ENCODE measurements at regions not wholly inside any gene's neighbourhood (a gene's known extent, or its start where the extent isn't known, plus 50 kb on each side); places are given as distances from the start of the nearest gene placed in this dataset.

GRCh38 chr14:100399052-100399849, 76.1 kb downstream of the SLC25A47 start:
- DNase-seq: no peak

DNA sequence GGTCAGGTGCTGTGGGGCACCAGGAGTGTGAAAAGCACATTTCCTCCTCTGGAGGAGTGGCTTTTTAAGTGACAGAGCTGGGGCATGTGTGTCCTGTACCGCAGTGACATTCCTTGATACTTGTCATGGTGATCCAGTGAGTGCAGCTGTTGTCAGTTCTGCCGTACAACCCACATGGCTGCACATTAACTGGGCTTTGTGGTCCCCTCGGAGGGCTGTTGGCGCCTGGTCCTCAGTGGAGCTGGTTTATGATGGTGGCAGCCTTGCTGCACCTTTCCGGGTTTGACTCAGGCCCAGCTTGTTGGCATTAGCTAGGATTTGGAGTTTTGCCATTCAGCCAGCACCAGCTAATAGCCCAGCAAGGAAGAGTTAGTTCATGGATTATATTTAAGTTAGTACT, 77.0 kb downstream of the SLC25A47 start:
- DNase-seq: no peak

- no peak for DNase-seq
Observed at GRCh38 chr14:100401031-100401692, 78.0 kb downstream of the SLC25A47 start.

DNA sequence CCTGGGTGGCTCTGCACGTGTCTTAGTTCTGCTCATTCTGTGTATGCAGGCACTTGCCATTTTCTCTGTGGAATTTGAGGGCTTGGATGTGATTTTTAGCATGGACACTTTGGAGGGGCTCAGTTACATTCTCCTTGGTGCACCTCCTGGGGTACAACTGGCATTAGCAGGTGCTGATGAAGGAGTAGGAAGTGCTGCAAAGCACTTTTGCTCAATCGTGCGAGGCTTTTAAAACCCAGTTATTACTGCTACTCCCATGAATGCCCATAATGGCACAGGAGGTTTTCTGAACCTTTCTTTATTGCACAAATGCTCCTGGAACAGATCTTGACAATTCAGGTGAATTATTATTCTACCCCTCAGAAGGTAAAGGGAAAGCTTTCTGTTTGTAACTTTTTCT, 78.7 kb downstream of the SLC25A47 start:
- no peak for DNase-seq

- peak; percentile 57 to 88 for DNase-seq
Observed at GRCh38 chr14:100402631-100403030, 79.5 kb downstream of the SLC25A47 start.

GRCh38 chr14:100403105-100403504, 80.0 kb downstream of the SLC25A47 start:
- DNase-seq: no peak

DNA sequence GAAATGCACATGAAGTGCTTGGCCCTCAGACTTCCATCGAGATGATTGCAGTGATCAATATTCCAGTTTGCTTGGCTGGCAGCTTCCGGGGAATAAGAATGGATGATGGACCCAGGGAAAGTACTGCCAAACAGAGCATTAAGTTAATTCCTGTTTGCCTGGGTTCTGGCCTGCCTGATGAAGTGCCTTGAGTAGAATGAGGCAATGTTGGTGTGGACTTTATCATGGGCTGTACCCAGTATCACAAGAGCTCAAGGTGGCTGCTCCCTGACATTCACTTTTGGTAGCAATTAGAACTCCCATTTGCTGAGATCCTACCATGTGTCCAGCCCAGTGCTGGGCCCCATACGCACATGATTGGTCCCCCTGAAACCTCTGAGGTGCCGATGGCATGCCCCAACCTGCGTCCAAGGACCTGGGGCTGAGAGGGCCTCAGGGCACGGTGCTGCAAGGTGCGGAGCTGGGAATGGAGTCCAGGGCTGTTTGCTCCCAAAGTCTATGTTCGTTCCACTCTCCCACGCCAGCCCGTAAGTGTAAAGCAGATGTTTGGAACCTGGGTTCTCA, 80.7 kb downstream of the SLC25A47 start:
- no peak for DNase-seq

GRCh38 chr14:100404419-100404818, 81.3 kb downstream of the SLC25A47 start:
- DNase-seq: no peak

GRCh38 chr14:100405760-100406455, 82.8 kb downstream of the SLC25A47 start:
- no peak for DNase-seq

DNA sequence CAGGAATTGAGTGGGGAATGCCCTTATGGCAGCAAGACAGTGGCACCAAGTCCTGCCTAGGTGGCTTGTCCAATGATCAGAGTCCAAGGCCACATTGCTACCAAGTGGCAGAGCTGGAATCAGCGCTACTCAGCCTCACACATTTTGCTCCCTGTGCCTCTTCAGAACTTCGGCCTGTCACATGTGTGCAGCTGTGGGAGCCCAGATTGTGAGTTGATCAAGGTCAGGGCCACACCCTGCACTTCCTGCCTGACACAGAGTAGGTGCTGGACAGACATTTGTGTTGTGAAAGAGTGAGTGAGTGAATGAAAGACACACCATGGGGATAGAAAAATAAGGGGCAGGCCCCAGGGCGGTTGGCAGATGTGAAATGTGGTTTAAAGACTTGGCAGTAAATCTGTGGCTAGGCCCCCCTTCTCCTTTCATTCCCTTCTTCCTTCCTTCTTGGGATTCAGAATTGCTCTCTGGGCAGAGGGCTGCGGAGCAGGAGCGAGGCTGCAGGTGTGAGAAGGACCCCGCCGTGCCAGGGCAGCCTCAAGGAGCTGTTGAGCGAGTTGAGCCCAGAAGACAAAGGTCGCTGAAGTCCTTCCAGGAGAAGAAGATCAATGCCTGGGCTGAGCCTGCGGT, 83.5 kb downstream of the SLC25A47 start:
- DNase-seq: no peak

GRCh38 chr14:100407376-100408102, 84.4 kb downstream of the SLC25A47 start:
- no peak for DNase-seq

DNA sequence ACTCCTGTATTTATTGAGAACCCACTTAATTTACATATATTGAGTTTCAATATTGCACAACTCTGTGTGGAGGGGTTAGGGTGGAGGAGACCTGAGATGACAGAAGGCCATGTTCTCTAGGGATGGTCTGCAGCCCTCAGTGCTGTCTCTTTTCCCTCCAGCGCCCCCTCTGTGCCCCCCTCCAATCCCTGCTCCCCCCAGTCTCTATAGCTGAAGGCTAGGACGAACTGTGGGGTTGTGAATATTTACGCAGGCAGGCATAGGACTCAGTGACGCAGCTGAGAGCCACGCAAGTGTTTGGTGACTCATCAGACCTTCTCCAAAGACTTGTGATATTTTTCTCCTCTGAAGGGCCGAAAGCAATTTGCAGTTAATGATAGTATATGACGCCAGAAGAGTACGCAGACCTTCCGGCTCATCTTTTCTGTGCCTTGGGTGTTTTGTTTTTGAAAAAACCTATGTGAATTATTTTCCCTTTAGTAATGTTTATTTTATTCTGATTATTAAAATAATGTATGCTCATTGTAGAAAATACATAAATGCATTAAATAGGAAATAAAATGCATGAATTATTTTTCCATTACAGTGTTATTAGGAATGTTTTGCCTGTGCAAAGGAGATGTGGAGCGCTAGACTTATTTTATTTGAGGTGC, 85.3 kb downstream of the SLC25A47 start:
- no peak for DNase-seq

DNA sequence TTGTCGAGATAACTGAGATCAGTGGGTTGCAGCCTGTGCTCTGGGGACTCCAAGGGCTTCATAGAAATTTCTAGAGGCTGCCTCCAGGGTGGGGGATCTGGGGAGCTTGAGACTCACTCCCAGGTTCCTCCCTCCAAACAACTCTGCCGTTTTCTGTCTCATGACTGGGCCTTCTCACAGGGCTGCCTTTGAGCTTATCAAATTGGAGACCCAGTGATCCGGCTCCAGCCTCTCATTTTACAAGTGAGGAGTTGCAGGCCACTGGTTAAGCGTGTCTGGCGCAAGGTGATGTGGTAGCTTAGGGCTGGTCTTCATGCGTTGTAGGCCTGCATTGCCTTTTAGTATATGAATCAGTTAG, 85.8 kb downstream of the SLC25A47 start:
- no peak for DNase-seq

DNA sequence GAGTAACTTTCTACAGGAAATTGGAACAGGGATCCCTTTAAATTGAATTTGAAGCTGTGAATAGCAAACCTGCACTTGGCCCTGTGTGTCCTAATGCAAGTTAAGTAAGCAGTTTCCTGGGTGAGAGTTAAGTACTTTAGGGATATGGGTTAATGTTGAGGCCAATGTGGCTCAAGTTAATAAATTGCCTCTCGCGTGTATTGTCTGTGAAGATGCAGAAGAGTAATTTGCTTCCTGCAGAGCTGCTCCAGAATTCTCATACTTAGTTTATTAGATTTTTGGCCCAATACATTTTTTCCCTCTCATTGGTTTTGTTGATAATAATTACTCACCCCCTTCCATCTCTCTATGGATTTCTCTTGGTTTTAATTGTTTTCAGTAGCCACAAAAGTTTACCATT, 86.5 kb downstream of the SLC25A47 start:
- no peak for DNase-seq

DNA sequence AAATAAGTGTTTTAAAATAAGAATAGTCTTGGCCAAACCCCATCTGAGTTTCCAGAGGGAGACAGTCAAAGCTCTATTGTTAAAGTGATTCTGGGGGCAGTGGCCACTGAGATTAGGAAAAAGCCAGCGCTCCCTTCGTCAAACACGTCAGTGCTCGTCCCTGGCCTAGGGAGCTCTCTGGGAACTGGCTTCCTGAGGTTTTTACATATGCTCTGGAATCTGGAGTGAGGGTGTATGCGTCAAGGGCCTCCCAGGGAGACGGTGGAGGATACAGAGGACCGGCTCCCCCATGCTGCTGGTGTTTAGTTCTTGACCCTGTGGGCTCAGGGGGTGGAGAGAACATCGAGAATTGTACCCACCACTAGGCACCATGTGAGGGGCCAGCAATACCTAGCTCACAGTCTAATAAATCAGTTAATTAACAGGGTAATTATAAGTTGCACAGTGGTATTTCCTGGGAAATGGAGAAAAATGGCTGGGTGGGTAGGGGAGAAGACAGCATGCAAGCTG, 87.0 kb downstream of the SLC25A47 start:
- DNase-seq: no peak

- DNase-seq: no peak
Observed at GRCh38 chr14:100413699-100414098, 90.6 kb downstream of the SLC25A47 start.

- no peak for DNase-seq
Observed at GRCh38 chr14:100415226-100415625, 92.1 kb downstream of the SLC25A47 start.

DNA sequence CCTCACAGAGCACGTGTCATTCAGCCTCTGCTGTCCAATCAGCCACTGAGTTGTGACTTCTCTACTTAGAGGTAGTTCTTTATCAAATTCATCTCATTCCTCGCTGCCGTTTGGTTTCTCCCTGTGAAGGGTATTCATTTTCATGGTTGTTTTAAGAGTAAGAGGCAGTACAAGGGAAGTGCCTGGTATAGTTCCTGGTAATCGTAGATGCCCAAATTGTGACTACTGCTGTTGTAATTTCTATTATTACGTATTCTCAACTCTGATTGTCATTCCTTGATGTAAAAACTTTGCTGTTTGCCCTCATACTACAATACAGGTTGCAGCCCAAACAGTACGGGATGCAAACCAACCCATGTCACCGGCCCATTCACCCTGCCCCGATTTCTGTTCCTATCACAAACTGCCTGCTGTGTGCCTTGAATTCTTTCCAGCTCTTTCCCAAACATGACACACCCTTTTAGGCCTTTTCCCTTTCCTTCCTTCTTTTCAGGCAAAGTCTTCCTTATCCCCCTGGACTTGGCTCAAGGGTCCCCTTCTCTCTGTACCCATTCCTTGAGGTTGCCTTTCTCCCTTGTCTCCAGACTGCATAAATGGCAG, 93.0 kb downstream of the SLC25A47 start:
- no peak for DNase-seq

DNA sequence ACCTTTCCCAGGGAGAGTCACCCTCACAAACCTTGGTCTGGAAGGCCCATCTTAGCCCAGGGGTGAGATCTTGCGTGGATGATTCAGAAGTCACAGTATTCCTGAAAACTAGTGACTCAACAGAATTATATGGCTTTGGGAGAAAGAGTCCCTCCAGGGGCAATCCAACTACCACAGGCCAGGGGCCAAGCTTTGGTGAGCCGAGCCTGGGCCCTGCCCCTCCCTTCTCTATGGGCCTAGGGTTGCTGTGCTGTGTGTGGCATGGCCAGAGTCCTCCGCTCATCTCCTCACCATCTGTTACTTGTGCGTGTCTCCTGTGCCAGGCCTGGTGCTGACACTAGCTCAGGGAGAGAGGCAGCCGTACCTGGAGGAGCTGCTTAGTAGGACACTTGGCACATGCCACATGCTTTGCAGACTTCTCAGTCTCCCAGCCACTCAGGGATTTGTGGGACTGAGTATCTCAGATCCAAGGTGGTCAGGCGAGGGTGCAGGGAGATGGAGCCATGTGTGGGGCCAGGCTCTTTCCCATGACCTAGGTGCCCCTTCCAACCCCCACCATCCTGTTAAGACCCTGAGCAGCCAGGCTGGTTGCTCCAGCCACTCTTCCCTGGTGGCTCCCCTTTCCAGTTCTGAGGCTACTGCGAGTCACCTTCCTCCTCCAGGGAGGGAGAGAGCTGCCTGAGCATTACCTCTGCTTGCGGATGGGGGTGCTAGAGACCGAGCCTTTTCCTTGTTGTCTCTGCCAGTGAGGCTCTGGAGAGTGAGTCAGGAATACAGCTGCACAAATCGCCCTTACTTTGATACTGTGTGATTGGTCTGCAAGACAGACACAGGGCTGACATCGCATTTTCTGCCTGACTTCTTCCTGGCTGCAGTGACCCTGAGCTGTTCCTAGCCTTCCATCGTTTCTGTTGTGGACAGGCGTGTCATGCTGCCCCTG, 94.1 kb downstream of the SLC25A47 start:
- no peak for DNase-seq

DNA sequence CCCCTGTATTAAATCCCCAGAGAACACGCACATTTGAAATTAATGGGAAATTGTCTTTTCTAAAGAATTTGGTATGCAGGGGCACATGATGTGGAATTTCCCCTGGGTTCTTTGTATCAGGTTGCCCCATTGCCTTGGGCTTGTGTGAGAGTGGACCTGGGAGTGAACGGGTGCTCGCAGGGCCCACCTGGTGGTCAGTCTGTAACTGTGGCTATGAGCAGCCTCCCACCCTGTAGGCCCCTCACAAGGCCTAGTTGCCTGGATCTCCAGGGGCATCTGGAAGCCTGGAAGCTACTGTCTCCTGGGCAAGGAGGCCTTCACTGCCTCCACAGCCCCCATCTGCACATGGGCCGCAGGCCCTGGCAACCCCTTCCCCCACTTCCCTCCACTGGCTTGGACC, 96.7 kb downstream of the SLC25A47 start:
- no peak for DNase-seq

Data from NCI-H2081 (cell line).